HG03175 (cell line): ENCODE measurements at regions not wholly inside any gene's neighbourhood (a gene's known extent, or its start where the extent isn't known, plus 50 kb on each side); places are given as distances from the start of the nearest gene placed in this dataset.

Experiments used
- ATAC-seq: cut with Tn5 transposase; IDR thresholded peaks from one replicate; pipeline ENCODE4 v1.9.1; 2021; ENCODE audit warnings: mild to moderate bottlenecking, moderate library complexity; ENCODE audit not compliant: unreplicated experiment

- no peak for ATAC-seq
These were observed 215.2 kb downstream of the PPARGC1A start for GRCh38 chr4:23674694-23675093.

GRCh38 chr4:23667659-23668058 is 222.2 kb downstream of the PPARGC1A start:
- no peak for ATAC-seq

- no peak for ATAC-seq
These were observed 229.0 kb downstream of the PPARGC1A start for GRCh38 chr4:23660865-23661264.

GRCh38 chr4:23654791-23655190 is 235.1 kb downstream of the PPARGC1A start:
- no peak for ATAC-seq

GRCh38 chr4:23648854-23649596 is 240.8 kb downstream of the PPARGC1A start:
- ATAC-seq, result no peak

- ATAC-seq, result no peak
These were observed 254.4 kb downstream of the PPARGC1A start for GRCh38 chr4:23635468-23635867.

GRCh38 chr4:23631255-23631950 is 258.4 kb downstream of the PPARGC1A start:
- no peak for ATAC-seq

GRCh38 chr4:23630110-23630509 is 259.7 kb downstream of the PPARGC1A start:
- no peak for ATAC-seq

- ATAC-seq, result no peak
These were observed 260.4 kb downstream of the PPARGC1A start for GRCh38 chr4:23629421-23629820.

GRCh38 chr4:23614284-23614892 is 275.5 kb downstream of the PPARGC1A start:
- ATAC-seq, result no peak

GRCh38 chr4:23613782-23614181 is 276.1 kb downstream of the PPARGC1A start:
- ATAC-seq, result no peak

GRCh38 chr4:23602720-23603119 is 287.1 kb downstream of the PPARGC1A start:
- no peak for ATAC-seq

- no peak for ATAC-seq
These were observed 295.7 kb downstream of the PPARGC1A start for GRCh38 chr4:23594125-23594524.

- no peak for ATAC-seq
These were observed 299.4 kb downstream of the PPARGC1A start for GRCh38 chr4:23590431-23590830.

GRCh38 chr4:23584024-23584423 is 305.8 kb downstream of the PPARGC1A start:
- no peak for ATAC-seq

GRCh38 chr4:23582671-23583070 is 307.2 kb downstream of the PPARGC1A start:
- ATAC-seq, result no peak

- ATAC-seq, result no peak
These were observed 310.7 kb downstream of the PPARGC1A start for GRCh38 chr4:23579166-23579565.

- no peak for ATAC-seq
These were observed 312.4 kb downstream of the PPARGC1A start for GRCh38 chr4:23577398-23577797.

- no peak for ATAC-seq
These were observed 317.5 kb downstream of the PPARGC1A start for GRCh38 chr4:23572382-23572781.

GRCh38 chr4:23567338-23567737 is 322.5 kb downstream of the PPARGC1A start:
- ATAC-seq, result no peak

- ATAC-seq, result no peak
These were observed 329.1 kb downstream of the PPARGC1A start for GRCh38 chr4:23560748-23561147.

GRCh38 chr4:23558101-23558500 is 331.7 kb downstream of the PPARGC1A start:
- ATAC-seq, result no peak
